ENCODE measurements at regions not wholly inside any gene's neighbourhood (a gene's known extent, or its start where the extent isn't known, plus 50 kb on each side); places are given as distances from the start of the nearest gene placed in this dataset.
"Not testable (repeated sequence)": the region's sequence is repeated elsewhere in the genome, so short reads cannot be mapped to it uniquely, and the experiment has no call there.

DNA sequence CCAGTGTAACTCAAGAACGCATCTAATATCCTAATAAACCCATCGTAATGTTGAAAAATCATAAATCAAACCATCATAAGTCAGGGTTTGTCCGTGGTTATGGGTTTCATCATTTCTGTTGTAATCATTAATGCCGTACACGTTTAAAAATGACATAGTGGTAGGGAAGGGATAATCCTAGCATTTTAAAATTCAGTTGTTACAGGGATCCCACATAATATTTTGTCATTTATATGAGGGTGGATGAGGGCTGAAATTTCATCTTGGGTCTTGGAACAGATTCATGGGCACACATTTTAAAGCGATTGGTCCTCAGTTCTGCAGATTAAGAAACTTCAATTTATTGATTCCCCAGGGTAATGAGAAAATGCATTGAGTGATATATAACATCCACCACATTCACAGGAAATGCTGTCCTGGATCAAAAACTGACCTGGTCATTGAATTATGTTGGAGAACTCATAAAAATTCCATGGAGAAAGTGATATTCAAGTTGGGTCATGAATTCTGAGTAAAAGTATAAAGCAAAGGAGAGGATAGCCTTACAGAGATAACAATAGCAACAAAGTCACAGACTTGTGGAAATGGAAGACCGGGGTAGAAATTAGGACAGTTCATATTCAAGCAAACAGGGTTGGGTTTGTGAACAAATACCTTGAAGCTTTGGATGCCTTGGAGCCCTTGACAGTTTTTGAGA is 1527.3 kb upstream of the TPTE start:
- no peak overlapping the region for H3K4me3 ChIP-seq (replicated peaks in 1 of 3)
- no peak for TF ChIP-seq CTCF (IDR thresholded peaks at IDR 0.05)
- H3K4me1 ChIP-seq, result no peaks in the 10 kb centered on the region
- no peaks in the 10 kb centered on the region for H3K27me3 ChIP-seq
- DNase-seq, result no peak
- H3K9me3 ChIP-seq, result no peaks in the 10 kb centered on the region
- intact Hi-C loops (cut with DNase I), result no loop called here
- H3K27ac ChIP-seq, result no peak overlapping the region
- 46 to 47% methylated on average over 7 of the region's 7 CpGs for WGBS, 2 donors
- H3K36me3 ChIP-seq, result no peaks in the 10 kb centered on the region

GRCh38 chr21:8994640-8995511 is 1526.5 kb upstream of the TPTE start:
- intact Hi-C loops (cut with DNase I), result no loop called here
- H3K9me3 ChIP-seq, result no peaks in the 10 kb centered on the region
- no peaks in the 10 kb centered on the region for H3K4me1 ChIP-seq
- no peak for DNase-seq
- WGBS, 2 donors, result 32 to 35% methylated on average over 7 of the region's 7 CpGs
- TF ChIP-seq POLR2A (IDR thresholded peaks at IDR 0.05), result no peak
- TF ChIP-seq CTCF (IDR thresholded peaks at IDR 0.05), result no peak
- H3K36me3 ChIP-seq, result no peaks in the 10 kb centered on the region
- H3K27me3 ChIP-seq, result no peaks in the 10 kb centered on the region
- no peak overlapping the region for H3K27ac ChIP-seq
- no peak overlapping the region for H3K4me3 ChIP-seq (replicated peaks in 1 of 3)

DNA sequence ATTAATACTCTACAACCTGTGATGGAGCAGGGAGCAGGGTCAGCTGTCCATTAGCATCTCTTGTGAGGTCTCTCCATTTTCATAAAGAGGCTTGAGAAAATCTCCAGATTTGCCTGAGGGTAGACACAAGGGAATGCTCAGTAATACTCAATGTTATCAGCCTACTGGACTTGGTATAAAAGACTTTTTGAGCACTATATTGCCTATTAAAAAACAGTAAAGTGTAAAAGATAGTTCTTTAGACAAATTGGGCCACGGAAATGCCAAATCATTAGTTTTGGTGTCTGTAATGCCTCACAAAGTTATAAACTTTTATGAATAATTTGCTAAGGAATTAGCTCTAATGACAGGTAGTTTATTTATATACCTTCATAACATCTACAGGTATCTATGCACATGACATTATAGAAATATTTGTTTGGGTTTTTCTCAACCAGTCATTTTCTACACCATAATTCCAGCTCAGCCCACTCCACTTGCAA is 1524.9 kb upstream of the TPTE start:
- H3K4me1 ChIP-seq; H3K4me3 ChIP-seq (replicated peaks in 1 of 3); H3K9me3 ChIP-seq; DNase-seq; H3K36me3 ChIP-seq; intact Hi-C loops (cut with DNase I); H3K27me3 ChIP-seq; H3K27ac ChIP-seq: not testable (repeated sequence)
- 13 to 29% methylated on average over 1 of the region's 1 CpG for WGBS, 2 donors

GRCh38 chr21:8997011-8997440 is 1524.4 kb upstream of the TPTE start:
- 55 to 58% methylated on average over 1 of the region's 1 CpG for WGBS, 2 donors
- no peak for DNase-seq
- H3K27ac ChIP-seq, result no peak overlapping the region
- H3K4me3 ChIP-seq (replicated peaks in 1 of 3), result no peak overlapping the region
- H3K9me3 ChIP-seq, result no peaks in the 10 kb centered on the region
- no peak for TF ChIP-seq POLR2A (IDR thresholded peaks at IDR 0.05)
- TF ChIP-seq CTCF (IDR thresholded peaks at IDR 0.05), result no peak
- H3K36me3 ChIP-seq, result no peaks in the 10 kb centered on the region
- intact Hi-C loops (cut with DNase I), result no loop called here
- H3K27me3 ChIP-seq, result no peaks in the 10 kb centered on the region
- H3K4me1 ChIP-seq, result no peaks in the 10 kb centered on the region

DNA sequence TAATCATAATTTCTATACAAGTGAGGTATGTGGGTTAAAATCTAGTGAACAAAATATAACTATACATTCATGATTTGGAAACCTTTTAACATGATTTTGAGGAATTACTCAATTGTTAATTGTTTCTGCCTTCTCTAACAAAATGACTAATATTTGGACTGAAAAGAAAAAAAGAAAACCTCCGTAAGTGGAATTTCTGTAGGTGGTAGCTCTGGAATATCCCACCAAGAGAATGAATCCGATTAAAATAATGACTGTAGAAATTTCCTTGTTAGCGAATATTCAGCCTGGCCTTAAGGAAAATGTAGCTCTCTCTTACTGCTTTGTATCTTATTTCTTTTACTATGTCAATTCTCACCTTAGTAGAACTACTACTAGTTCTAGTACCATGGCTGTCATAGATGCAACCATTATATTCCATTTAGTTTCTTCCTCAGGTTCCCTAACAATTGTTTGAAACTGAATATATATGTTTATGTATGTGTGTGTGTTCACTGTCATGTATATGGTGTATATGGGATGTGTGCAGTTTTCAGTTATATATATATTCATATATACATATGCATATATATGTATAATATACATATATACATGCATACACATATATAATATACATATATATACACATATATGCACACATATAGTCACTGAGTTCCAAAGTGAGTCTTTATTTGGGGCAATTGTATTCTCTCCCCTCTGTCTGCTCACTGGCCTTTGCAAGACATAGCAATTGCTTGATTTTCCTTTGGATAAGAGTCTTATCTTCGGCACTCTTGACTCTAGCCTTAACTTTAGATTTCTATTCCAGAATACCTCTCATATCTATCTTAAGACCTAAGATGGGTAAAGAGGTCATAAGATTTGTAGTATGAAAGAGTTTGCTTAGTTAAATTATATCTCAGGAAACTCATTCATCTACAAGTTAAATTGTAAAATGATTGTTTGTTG is 1523.7 kb upstream of the TPTE start:
- H3K4me1 ChIP-seq; H3K9me3 ChIP-seq; H3K27me3 ChIP-seq; DNase-seq; H3K4me3 ChIP-seq (replicated peaks in 1 of 3); H3K27ac ChIP-seq; intact Hi-C loops (cut with DNase I); H3K36me3 ChIP-seq: not testable (repeated sequence)
- WGBS, 2 donors, result 30 to 40% methylated on average over 4 of the region's 4 CpGs

GRCh38 chr21:8998480-8998879 is 1522.9 kb upstream of the TPTE start:
- intact Hi-C loops (cut with DNase I); H3K36me3 ChIP-seq; H3K4me1 ChIP-seq; H3K9me3 ChIP-seq; H3K27ac ChIP-seq; H3K4me3 ChIP-seq (replicated peaks in 1 of 3); H3K27me3 ChIP-seq; DNase-seq: not testable (repeated sequence)
- 63 to 77% methylated on average over 1 of the region's 1 CpG for WGBS, 2 donors

All from thyroid gland (tissue), 4 donors.